Caco-2 (cell line): ENCODE measurements at regions not wholly inside any gene's neighbourhood (a gene's known extent, or its start where the extent isn't known, plus 50 kb on each side); places are given as distances from the start of the nearest gene placed in this dataset.

ENCODE experiments used
- BruUV-seq: library from RNA; stranded (reverse); fragments of 400-500 nt; replicated peaks from 2 replicates; lab custom pipeline; 2021; lab: Mats Ljungman, UMichigan
- CTCF ChIA-PET: fragments of 300-600 bp; sonication (Branson Sonifier 250); formaldehyde crosslinking; loops from one replicate; lab custom pipeline; 2022; ENCODE audit warnings: antibody characterized with exemption; lab: Charles Lee
- POLR2A ChIA-PET: fragments of 300-600 bp; sonication (Branson Sonifier 250); formaldehyde crosslinking; loops from one replicate; lab custom pipeline; 2022; ENCODE audit warnings: antibody characterized with exemption; lab: Charles Lee
- DNase-seq, 2 experiments: peaks; one replicate each; pipeline versions ENCODE4 v3.0.0 to v3.0.0-alpha.2; 2020 to 2022
- H3K27me3 ChIP-seq: replicated peaks from 2 replicates; pipeline ENCODE4 v1.6.0; 2011; ENCODE audit warnings: low read length; ENCODE audit not compliant: control insufficient read depth, insufficient read depth
- H3K36me3 ChIP-seq: 2 replicates; pipeline ENCODE4 v1.5.1; 2011; ENCODE audit warnings: low read length; ENCODE audit not compliant: control insufficient read depth, insufficient read depth
- H3K4me1 ChIP-seq: fragments of 250-450 bp; sonication (Bioruptor Pico); 2 replicates; pipeline ENCODE4 v1.5.1; 2020; ENCODE audit warnings: mild to moderate bottlenecking
- H3K4me3 ChIP-seq: 2 replicates; pipeline ENCODE4 v1.5.1; 2011; ENCODE audit warnings: low read depth, mild to moderate bottlenecking, control low read depth, low read length
- H3K9me3 ChIP-seq: fragments of 250-450 bp; sonication (Bioruptor Pico); 2 replicates; pipeline ENCODE4 v1.5.1; 2020; ENCODE audit warnings: mild to moderate bottlenecking, moderate library complexity
- H3K27ac Mint-ChIP-seq: one replicate; pipeline ENCODE4 v1.8.0; 2022; ENCODE audit warnings: mixed read lengths; ENCODE audit not compliant: unreplicated experiment
- H3K27me3 Mint-ChIP-seq: one replicate; pipeline ENCODE4 v1.8.0; 2022; ENCODE audit warnings: mixed read lengths; ENCODE audit not compliant: insufficient read depth, unreplicated experiment
- H3K36me3 Mint-ChIP-seq: one replicate; pipeline ENCODE4 v1.8.0; 2022; ENCODE audit warnings: mild to moderate bottlenecking, mixed read lengths; ENCODE audit not compliant: insufficient read depth, unreplicated experiment
- H3K4me1 Mint-ChIP-seq: one replicate; pipeline ENCODE4 v1.8.0; 2022; ENCODE audit warnings: low read depth, mixed read lengths; ENCODE audit not compliant: unreplicated experiment
- H3K4me3 Mint-ChIP-seq: one replicate; pipeline ENCODE4 v1.8.0; 2022; ENCODE audit warnings: mild to moderate bottlenecking, moderate library complexity, mixed read lengths; ENCODE audit not compliant: unreplicated experiment
- H3K9me3 Mint-ChIP-seq: one replicate; pipeline ENCODE4 v1.8.0; 2022; ENCODE audit warnings: mixed read lengths; ENCODE audit not compliant: unreplicated experiment
- CTCF ChIP-seq, 2 experiments: fragments of 200-600 bp in 1 of 2; IDR thresholded peaks; 1 replicate in 1 of 2; 2 replicates in 1 of 2; pipeline versions ENCODE4 v1.5.1 to v1.8.0; 2011 to 2022; ENCODE audit warnings: antibody characterized with exemption in 1 of 2, control low read depth in 1 of 2, inconsistent platforms in 1 of 2, low read depth in 1 of 2, low read length in 1 of 2, mild to moderate bottlenecking in 1 of 2, moderate library complexity in 1 of 2; ENCODE audit not compliant: insufficient read depth in 1 of 2, severe bottlenecking in 1 of 2, unreplicated experiment in 1 of 2
- intact Hi-C: fragments of 100-400 bp; cut with micrococcal nuclease; formaldehyde crosslinking; loops from one replicate; pipeline ENCODE4 v1.10.0; 2022; ENCODE audit not compliant: unreplicated experiment

- Histone ChIP-seq H3K27me3 (no peaks in the 10 kb centered on the region), H3K36me3 (no peaks in the 10 kb centered on the region), H3K4me3 (no peak overlapping the region), H3K9me3 (no peaks in the 10 kb centered on the region), H3K4me1 (no peaks in the 10 kb centered on the region)
- BruUV-seq, result no TSS peak
- H3K4me3 Mint-ChIP-seq, result no peak overlapping the region
- no peaks in the 10 kb centered on the region for H3K9me3 Mint-ChIP-seq
- DNase-seq, result no peak
- no peak overlapping the region for H3K27ac Mint-ChIP-seq
- no peaks in the 10 kb centered on the region for H3K4me1 Mint-ChIP-seq
- intact Hi-C loops, result no loop called here
- POLR2A ChIA-PET, result no interaction called here
- TF ChIP-seq CTCF (IDR thresholded peaks at IDR 0.05; ENCODE audit: insufficient read depth in 1 of 2, low read depth in 1 of 2, low read length in 1 of 2, severe bottlenecking in 1 of 2, unreplicated experiment in 1 of 2), result no peak
- CTCF ChIA-PET, result no interaction called here
- H3K27me3 Mint-ChIP-seq, result peaks cover 3% of the 10 kb centered on the region
- no peaks in the 10 kb centered on the region for H3K36me3 Mint-ChIP-seq
Observed at GRCh38 chr15:69662645-69663000, 210.0 kb downstream of the RPLP1 start.

- intact Hi-C loops, result no loop called here
- no peaks in the 10 kb centered on the region for H3K4me1 ChIP-seq
- DNase-seq, result no peak
- no peak overlapping the region for H3K4me3 ChIP-seq
- no peaks in the 10 kb centered on the region for H3K9me3 Mint-ChIP-seq
- H3K4me1 Mint-ChIP-seq, result no peaks in the 10 kb centered on the region
- no TSS peak for BruUV-seq
- no peak overlapping the region for H3K27ac Mint-ChIP-seq
- H3K27me3 Mint-ChIP-seq, result peaks cover 2% of the 10 kb centered on the region
- H3K36me3 ChIP-seq, result no peaks in the 10 kb centered on the region
- POLR2A ChIA-PET, result no interaction called here
- no peaks in the 10 kb centered on the region for H3K27me3 ChIP-seq
- H3K4me3 Mint-ChIP-seq, result no peak overlapping the region
- H3K9me3 ChIP-seq, result no peaks in the 10 kb centered on the region
- no peaks in the 10 kb centered on the region for H3K36me3 Mint-ChIP-seq
- CTCF ChIA-PET, result no interaction called here
- no peak for TF ChIP-seq CTCF (IDR thresholded peaks at IDR 0.05; ENCODE audit: insufficient read depth in 1 of 2, low read depth in 1 of 2, low read length in 1 of 2, severe bottlenecking in 1 of 2, unreplicated experiment in 1 of 2)
Observed at GRCh38 chr15:69663441-69663840, 210.8 kb downstream of the RPLP1 start.

- no TSS peak for BruUV-seq
- intact Hi-C loops, result no loop called here
- H3K27ac Mint-ChIP-seq, result no peak overlapping the region
- H3K9me3 Mint-ChIP-seq, result no peaks in the 10 kb centered on the region
- Histone ChIP-seq H3K27me3 (no peaks in the 10 kb centered on the region), H3K36me3 (no peaks in the 10 kb centered on the region), H3K9me3 (no peaks in the 10 kb centered on the region), H3K4me3 (no peak overlapping the region), H3K4me1 (no peaks in the 10 kb centered on the region)
- TF ChIP-seq CTCF (IDR thresholded peaks at IDR 0.05; ENCODE audit: insufficient read depth in 1 of 2, low read depth in 1 of 2, low read length in 1 of 2, severe bottlenecking in 1 of 2, unreplicated experiment in 1 of 2), result no peak
- H3K27me3 Mint-ChIP-seq, result no peaks in the 10 kb centered on the region
- H3K4me3 Mint-ChIP-seq, result no peak overlapping the region
- H3K4me1 Mint-ChIP-seq, result no peaks in the 10 kb centered on the region
- ChIA-PET CTCF (no interaction called here), POLR2A (no interaction called here)
- H3K36me3 Mint-ChIP-seq, result no peaks in the 10 kb centered on the region
- DNase-seq, result no peak
Observed at GRCh38 chr15:69663982-69664381, 211.4 kb downstream of the RPLP1 start.
